Renal cortical epithelial cell (primary cell): ENCODE measurements at regions not wholly inside any gene's neighbourhood (a gene's known extent, or its start where the extent isn't known, plus 50 kb on each side); places are given as distances from the start of the nearest gene placed in this dataset.
"Not testable (repeated sequence)": the region's sequence is repeated elsewhere in the genome, so short reads cannot be mapped to it uniquely, and the experiment has no call there.

Experiments
- DNase-seq: peaks from one replicate; pipeline ENCODE4 v3.0.0-alpha.2; 2011; ENCODE audit warnings: low read depth

- no peak for DNase-seq
Observed at GRCh38 chr5:159644053-159644452, 272.2 kb upstream of the ADRA1B start.

DNA sequence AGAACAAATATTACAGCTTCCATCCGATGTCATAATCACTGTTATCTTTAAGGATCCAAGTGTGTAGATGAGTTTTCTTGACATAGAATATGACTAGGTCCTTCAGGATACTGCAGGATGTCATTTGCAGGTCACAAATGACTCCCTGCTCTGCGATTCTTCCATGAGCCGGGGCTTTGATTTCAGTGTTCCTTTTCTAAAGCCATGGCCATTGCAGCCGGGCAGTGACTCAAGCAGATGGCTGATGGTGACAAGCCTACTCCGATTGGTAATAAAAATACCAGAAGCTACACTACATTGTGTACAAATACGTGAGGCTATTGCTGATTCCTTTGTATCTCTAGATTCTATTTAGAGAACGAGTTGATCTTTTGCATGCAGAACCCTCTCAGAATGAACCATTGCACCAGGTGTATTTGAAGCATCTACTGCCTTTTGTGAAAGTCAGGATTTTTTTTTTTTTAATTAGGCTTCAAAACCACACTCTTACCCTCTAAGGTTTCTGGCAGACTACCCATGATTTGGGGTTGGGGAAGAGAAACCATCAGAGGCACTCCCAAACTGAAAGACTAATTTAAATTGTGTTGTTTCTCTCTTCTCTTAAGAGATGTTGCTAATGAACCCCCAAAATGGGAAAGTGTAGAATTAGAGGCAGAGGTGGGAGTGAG lies 271.0 kb upstream of the ADRA1B start:
- DNase-seq: no peak

- DNase-seq: no peak
Observed at GRCh38 chr5:159650803-159651202, 265.5 kb upstream of the ADRA1B start.

DNA sequence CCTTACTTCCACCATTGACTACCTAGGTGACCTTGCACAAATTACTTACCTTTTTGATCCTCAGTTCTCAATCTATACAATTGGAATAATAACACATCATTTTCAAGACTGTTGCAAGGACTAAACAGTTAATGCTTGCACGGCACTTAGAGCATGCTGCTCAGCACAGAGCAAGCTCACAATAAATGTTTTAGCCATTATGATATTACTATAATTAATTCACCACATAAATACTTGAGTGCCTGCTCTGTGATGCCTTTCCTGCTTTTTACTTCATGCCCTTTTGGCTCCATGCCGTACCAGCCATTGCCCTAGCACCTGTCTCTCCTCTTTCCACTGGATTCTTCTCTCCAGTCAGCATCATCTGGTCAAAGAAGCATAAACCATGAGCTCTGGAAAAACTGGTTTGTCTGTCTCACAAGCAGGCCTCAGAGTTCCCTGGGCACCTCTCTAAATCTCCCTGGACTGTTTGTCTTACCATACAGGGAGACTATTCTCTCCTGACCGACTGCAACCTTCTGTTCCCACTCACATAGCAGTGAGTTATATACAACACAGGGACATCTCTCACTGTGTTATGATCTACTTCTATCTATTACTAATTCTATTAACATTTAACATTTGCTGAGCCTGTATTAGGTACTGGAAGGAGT lies 260.4 kb upstream of the ADRA1B start:
- no peak for DNase-seq

- DNase-seq: no peak
Observed at GRCh38 chr5:159657298-159657697, 259.0 kb upstream of the ADRA1B start.

- DNase-seq: no peak
Observed at GRCh38 chr5:159657771-159658170, 258.5 kb upstream of the ADRA1B start.

DNA sequence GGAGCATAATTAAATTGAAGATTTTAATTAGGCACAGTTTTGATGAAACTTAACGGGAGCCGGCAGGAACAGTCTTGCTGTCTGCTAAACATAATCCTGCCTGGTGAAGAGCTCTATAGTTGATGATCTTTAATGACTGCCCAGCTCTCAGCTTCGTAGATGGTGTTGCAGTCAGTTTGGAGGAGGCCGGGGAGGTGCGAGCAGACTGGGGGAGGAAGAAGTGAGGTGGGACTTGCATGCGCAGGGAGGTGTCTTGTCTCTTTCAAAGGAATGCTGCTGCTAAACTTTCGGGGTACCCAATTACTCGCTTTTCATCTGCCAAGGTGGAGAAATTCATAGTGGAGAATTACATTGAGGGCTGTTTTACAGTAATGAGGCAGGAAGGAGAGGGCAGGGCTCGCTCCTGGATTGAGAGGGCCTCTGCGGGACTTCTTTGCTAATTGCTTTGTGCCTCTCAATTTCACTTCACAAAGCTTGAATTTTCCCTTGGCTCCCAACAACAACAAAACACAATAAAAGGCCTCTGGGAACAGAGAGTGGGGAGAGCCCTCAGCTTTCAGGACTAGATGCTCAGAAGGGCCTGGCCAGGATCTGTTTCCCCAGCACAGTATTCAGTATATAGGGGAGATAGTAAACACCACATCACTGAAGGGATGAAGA lies 257.9 kb upstream of the ADRA1B start:
- no peak for DNase-seq

DNA sequence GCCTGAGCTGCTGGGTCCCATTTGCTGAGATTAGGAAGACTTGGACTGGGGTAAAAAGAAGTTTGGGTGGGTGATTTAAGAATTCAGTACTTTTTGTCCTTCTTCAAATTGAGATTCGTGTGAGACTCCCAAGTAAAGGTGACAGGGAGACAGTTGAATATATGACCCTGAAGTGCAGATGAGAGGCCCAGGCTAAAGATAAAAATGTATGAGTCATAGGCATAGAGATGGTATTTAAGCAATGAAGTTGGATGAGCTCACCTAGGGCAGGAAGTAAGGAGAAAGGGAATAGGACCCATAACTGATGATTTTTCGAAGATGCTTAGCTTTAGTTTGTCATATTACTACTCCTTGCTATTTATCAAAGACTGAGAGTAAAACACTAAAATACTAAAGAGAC lies 255.9 kb upstream of the ADRA1B start:
- DNase-seq: peak; percentile 9

DNA sequence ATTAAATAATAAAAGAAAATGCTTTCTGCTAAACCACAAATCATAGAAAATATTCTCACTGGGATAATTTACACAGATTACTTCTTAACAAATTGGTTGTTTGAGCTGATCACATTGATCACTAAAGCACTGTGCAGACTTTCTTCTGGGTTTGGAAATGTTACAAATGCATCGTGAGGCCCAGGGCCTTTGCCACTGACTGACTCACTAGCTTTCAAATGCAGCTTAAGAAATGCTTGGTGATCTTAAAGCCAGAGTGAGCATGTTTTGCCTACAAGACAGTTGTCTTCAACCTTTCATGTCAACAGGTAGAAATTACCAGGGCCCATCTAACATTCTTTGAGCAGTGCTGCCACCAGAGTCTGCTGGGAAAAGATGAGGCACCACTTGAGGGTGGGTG lies 252.3 kb upstream of the ADRA1B start:
- DNase-seq: no peak

GRCh38 chr5:159667286-159667685 lies 249.0 kb upstream of the ADRA1B start:
- peak; percentile 60 for DNase-seq

GRCh38 chr5:159668556-159668955 lies 247.7 kb upstream of the ADRA1B start:
- DNase-seq: no peak

GRCh38 chr5:159669559-159669958 lies 246.7 kb upstream of the ADRA1B start:
- no peak for DNase-seq

GRCh38 chr5:159671886-159672285 lies 244.4 kb upstream of the ADRA1B start:
- no peak for DNase-seq

- no peak for DNase-seq
Observed at GRCh38 chr5:159673538-159673937, 242.7 kb upstream of the ADRA1B start.

DNA sequence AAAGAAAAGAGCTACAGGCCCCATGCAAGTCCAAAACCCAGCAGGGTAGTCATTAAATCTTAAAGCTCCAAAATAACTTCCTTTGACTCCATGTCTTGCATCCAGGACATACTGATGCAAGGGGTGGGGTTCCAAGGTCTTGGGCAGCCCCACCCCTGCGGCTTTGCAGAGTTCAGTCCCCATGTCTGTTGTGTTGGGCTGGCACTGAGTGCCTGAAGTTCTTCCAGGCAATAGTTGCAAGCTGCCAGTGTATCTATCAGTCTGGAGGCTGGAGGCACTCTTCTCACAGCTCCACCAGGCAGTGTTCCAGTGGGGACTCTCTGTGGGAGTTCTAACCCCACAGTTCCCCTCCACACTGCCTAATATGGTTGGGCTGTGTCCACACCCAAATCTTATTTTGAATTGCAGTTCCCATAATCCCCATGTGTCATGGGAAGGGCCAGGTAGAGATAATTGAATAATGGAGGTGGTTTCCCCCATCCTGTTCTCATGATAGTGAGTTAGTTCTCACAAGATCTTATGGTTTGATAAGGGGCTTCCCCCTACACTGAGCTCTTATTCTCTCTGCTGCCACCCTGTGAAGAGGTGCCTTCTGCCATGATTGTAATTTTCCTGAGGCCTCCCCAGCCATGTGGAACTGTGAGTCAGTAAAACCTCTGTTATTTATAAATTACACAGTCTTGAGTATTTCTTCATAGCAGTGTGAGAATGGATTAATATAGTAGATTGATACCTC lies 237.5 kb upstream of the ADRA1B start:
- peak; percentile 56 for DNase-seq

GRCh38 chr5:159680095-159680494 lies 236.2 kb upstream of the ADRA1B start:
- DNase-seq: no peak

DNA sequence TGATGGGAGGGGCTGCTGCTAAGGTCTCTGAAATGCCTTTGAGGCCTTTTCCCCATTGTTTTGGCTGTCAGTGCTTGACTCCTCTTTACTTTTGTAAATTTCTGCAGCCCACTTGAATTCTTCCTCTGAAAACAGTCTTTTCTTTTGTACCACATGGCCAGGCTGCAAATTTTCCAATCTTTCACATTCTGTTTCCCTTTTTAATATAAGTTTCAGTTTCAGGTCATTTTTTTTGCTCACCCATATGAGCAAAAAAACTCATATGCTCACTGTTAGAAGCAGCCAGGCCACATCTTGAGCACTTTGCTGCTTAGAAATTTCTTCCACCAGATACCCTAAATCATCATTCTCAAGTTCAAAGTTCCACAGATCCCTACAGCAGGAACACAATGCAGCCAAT lies 234.6 kb upstream of the ADRA1B start:
- no peak for DNase-seq

- no peak for DNase-seq
Observed at GRCh38 chr5:159682623-159683022, 233.7 kb upstream of the ADRA1B start.

- DNase-seq: not testable (repeated sequence)
Observed at GRCh38 chr5:159687892-159688291, 228.4 kb upstream of the ADRA1B start.

DNA sequence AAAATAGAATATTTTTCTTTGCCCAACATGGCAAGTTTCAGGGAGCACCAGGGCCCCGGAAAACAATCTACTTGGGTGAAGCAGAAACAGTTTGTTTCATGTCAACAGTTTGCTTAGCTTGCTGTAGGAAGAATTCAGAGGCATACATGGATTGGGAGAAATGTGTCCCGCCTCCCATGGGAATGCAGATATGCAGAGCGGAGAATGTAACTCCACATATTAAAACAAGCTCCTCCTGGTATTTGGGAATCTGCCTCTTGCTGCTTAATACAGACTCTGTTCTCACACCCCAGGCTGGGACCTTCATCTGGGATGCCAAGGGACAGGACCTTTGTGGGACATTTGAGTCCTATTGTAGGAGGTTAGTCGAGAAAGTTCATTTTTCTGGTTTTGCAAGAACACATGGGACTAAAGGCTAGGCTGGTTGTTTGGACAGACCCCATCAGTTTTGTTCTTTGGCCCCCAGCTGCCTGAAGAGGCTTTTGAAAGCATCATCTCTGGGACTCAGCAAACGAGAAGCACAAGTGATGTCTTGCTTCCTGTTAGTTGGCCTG lies 220.5 kb upstream of the ADRA1B start:
- DNase-seq: no peak

- DNase-seq: no peak
Observed at GRCh38 chr5:159697530-159697929, 218.8 kb upstream of the ADRA1B start.

GRCh38 chr5:159698322-159698721 lies 218.0 kb upstream of the ADRA1B start:
- no peak for DNase-seq
